Kidney (tissue), 13 donors: ENCODE measurements at regions not wholly inside any gene's neighbourhood (a gene's known extent, or its start where the extent isn't known, plus 50 kb on each side); places are given as distances from the start of the nearest gene placed in this dataset.

Experiments
- DNase-seq, 5 donors: peaks; one replicate each; pipeline ENCODE4 v3.0.0-alpha.2; 2013 to 2020
- FAIRE-seq: peaks from 2 replicates; lab custom pipeline; 2012; peaks lifted over from hg19 to GRCh38; lab: Jason Lieb, UNC
- H3K27ac ChIP-seq, 2 donors: one replicate each; pipeline ENCODE4 v1.7.0; 2013; ENCODE audit warnings: low read depth in 2 of 2, low read length in 2 of 2, inconsistent platforms in 1 of 2
- H3K27me3 ChIP-seq: one replicate; pipeline ENCODE4 v1.7.1; 2013; ENCODE audit warnings: low read length, inconsistent platforms; ENCODE audit not compliant: control insufficient read depth, insufficient read depth
- H3K36me3 ChIP-seq, 3 donors: one replicate each; pipeline versions ENCODE4 v1.7.0 to v1.7.1; 2013; ENCODE audit warnings: low read length in 3 of 3, control low read depth in 1 of 3, inconsistent platforms in 1 of 3; ENCODE audit not compliant: insufficient read depth in 3 of 3, control insufficient read depth in 2 of 3
- H3K4me1 ChIP-seq, 3 donors: one replicate each; pipeline versions ENCODE4 v1.7.0 to v1.7.1; 2013; ENCODE audit warnings: low read length in 3 of 3, inconsistent platforms in 1 of 3, low read depth in 1 of 3; ENCODE audit not compliant: control insufficient read depth in 2 of 3, insufficient read depth in 2 of 3
- H3K4me3 ChIP-seq, 3 donors: one replicate each; pipeline versions ENCODE4 v1.7.0 to v1.8.1; 2013; ENCODE audit warnings: low read length in 3 of 3, control low read depth in 1 of 3, inconsistent platforms in 1 of 3
- H3K9ac ChIP-seq, 3 donors: one replicate each; pipeline versions ENCODE4 v1.7.0 to v1.7.1; 2013; ENCODE audit warnings: low read length in 3 of 3, control low read depth in 1 of 3, inconsistent platforms in 1 of 3
- H3K9me3 ChIP-seq, 3 donors: one replicate each; pipeline versions ENCODE4 v1.7.0 to v1.7.1; 2013; ENCODE audit warnings: low read length in 3 of 3, control low read depth in 1 of 3, inconsistent platforms in 1 of 3; ENCODE audit not compliant: control insufficient read depth in 2 of 3, insufficient read depth in 1 of 3
- intact Hi-C: fragments of 100-400 bp; cut with DNase I; formaldehyde crosslinking; loops from one replicate; pipeline ENCODE4 v1.11.1; 2022
- TF ChIP-seq, protein P1 (sequence below): IDR thresholded peaks from 3 replicates; pipeline ENCODE4 v1.5.1; 2012; ENCODE audit warnings: mild to moderate bottlenecking, moderate library complexity, borderline replicate concordance; ENCODE audit not compliant: insufficient read depth; ENCODE audit errors: extremely low read depth
- donor health status: control.
- donor health status: control.
- donor health status: control.
- donor health status: control.
- donor health status: control.
- donor health status: DM: yes; HTN: yes; CAD: no.
- donor health status: Normal renal cell carcinoma (clear cell type).

DNA sequence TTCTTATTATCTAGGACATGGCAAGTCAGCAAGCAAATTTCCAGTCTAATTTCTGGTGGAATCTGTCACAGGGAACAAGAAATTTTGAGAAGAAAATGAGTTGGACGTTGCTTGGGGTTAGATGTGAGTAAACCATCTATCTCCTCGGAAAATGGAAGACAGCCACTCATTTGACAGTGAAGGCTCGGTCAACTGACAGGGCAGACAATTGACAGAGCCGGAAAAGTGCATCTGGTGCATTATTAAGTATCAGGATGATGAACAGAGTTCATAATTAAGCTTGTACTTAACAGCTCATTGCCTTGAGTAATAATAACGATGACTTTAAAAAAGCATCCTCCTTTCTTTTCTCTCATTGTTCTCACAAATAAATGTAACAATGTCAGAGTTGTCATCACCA, 168.4 kb downstream of the MAD2L1 start:
- intact Hi-C loops: no loop called here
- Histone ChIP-seq H3K27ac (no peak overlapping the region), H3K4me1 (no peaks in the 10 kb centered on the region), H3K9ac (no peak overlapping the region), H3K27me3 (no peaks in the 10 kb centered on the region), H3K9me3 (no peaks in the 10 kb centered on the region), H3K4me3 (no peak overlapping the region), H3K36me3 (no peaks in the 10 kb centered on the region)
- TF ChIP-seq, protein P1, sequence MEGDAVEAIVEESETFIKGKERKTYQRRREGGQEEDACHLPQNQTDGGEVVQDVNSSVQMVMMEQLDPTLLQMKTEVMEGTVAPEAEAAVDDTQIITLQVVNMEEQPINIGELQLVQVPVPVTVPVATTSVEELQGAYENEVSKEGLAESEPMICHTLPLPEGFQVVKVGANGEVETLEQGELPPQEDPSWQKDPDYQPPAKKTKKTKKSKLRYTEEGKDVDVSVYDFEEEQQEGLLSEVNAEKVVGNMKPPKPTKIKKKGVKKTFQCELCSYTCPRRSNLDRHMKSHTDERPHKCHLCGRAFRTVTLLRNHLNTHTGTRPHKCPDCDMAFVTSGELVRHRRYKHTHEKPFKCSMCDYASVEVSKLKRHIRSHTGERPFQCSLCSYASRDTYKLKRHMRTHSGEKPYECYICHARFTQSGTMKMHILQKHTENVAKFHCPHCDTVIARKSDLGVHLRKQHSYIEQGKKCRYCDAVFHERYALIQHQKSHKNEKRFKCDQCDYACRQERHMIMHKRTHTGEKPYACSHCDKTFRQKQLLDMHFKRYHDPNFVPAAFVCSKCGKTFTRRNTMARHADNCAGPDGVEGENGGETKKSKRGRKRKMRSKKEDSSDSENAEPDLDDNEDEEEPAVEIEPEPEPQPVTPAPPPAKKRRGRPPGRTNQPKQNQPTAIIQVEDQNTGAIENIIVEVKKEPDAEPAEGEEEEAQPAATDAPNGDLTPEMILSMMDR: no peak
- FAIRE-seq: no peak
- DNase-seq: no peak

DNA sequence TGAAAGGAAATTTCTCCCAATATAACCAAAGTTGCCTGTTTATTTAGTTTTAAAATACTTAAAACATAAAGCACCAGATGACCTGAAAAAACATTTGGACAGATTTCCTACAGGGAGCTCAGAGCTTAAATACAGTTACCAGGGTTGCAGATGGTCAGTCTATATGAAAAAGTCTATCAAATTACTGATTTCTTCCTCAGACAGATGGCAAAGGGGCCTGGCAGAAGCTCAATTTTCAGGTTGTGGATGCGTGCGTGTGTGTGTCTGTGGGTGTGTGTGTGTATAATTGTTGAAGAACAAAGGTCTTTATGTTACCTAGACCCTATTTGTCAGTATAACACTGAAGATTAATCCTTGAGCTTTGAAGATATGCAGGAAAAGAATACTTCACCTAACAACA, 169.4 kb downstream of the MAD2L1 start:
- Histone ChIP-seq H3K36me3 (no peaks in the 10 kb centered on the region), H3K4me3 (no peak overlapping the region), H3K9ac (no peak overlapping the region), H3K4me1 (no peaks in the 10 kb centered on the region), H3K27me3 (no peaks in the 10 kb centered on the region), H3K9me3 (no peaks in the 10 kb centered on the region), H3K27ac (no peak overlapping the region)
- no peak for FAIRE-seq
- TF ChIP-seq, protein P1: no peak
- DNase-seq: no peak
- intact Hi-C loops: no loop called here

DNA sequence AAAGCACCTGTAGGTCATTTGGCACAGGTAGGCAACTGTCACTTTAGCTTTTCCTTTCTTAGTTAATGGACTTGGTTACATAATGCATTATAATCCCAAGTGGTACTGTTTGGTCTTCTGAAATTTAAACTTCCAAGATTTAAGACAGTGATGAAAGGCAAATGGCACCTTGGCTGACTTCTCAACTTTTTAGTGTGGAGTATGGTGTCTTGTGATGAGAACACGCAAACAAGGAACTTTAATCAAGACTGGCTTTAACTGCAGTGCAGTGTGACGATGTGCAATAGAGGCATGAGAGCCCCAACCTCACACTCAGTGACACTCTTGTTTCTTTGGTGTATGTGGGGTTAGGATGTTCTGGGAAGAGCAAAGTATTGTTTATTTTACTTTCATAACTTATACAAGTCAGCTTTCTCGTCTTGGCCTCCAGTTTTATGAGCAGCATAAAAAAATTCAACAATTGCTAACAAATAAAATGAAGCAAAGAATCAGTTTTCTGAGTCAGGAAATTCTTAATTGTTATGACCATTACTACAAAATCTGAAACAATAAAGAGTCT, 171.9 kb downstream of the MAD2L1 start:
- intact Hi-C loops: no loop called here
- FAIRE-seq: no peak

More for the DNA sequence above, 171.9 kb downstream of the MAD2L1 start:
- no peak overlapping the region for H3K27ac ChIP-seq
- no peaks in the 10 kb centered on the region for H3K9me3 ChIP-seq
- TF ChIP-seq, protein P1: no peak
- no peaks in the 10 kb centered on the region for H3K27me3 ChIP-seq
- no peaks in the 10 kb centered on the region for H3K36me3 ChIP-seq
- H3K4me1 ChIP-seq: no peaks in the 10 kb centered on the region
- H3K9ac ChIP-seq: no peak overlapping the region
- DNase-seq: no peak
- H3K4me3 ChIP-seq: no peak overlapping the region
